WTC11 (cell line): ENCODE measurements at regions not wholly inside any gene's neighbourhood (a gene's known extent, or its start where the extent isn't known, plus 50 kb on each side); places are given as distances from the start of the nearest gene placed in this dataset.

ENCODE experiments used
- ATAC-seq: fragments of 200-7000 bp; cut with Tn5 transposase; 2 replicates; pipeline ENCODE4 v1.10.0; 2021; ENCODE audit warnings: mild to moderate bottlenecking, moderate library complexity
- CTCF ChIA-PET: fragments of 300-600 bp; sonication (Branson Sonifier 250); formaldehyde crosslinking; loops from one replicate; lab custom pipeline; 2021; ENCODE audit warnings: antibody characterized with exemption; lab: Charles Lee
- POLR2A ChIA-PET: fragments of 350-600 bp; sonication (Branson Sonifier 250); formaldehyde crosslinking; loops from one replicate; lab custom pipeline; 2021; ENCODE audit warnings: antibody characterized with exemption; lab: Charles Lee
- DNase-seq: peaks from one replicate; pipeline ENCODE4 v3.0.0; 2021; ENCODE audit warnings: low spot score
- H3K27ac Mint-ChIP-seq: 2 replicates; pipeline ENCODE4 v1.8.0; 2021; ENCODE audit warnings: mixed read lengths
- H3K27me3 Mint-ChIP-seq: 2 replicates; pipeline ENCODE4 v1.8.0; 2021; ENCODE audit warnings: low read depth, mild to moderate bottlenecking, moderate library complexity, mixed read lengths
- H3K36me3 Mint-ChIP-seq: 2 replicates; pipeline ENCODE4 v1.8.0; 2021; ENCODE audit warnings: mixed read lengths
- H3K4me1 Mint-ChIP-seq: 2 replicates; pipeline ENCODE4 v1.8.0; 2022; ENCODE audit warnings: mixed read lengths
- H3K4me3 Mint-ChIP-seq: 2 replicates; pipeline ENCODE4 v1.8.0; 2021; ENCODE audit warnings: mild to moderate bottlenecking, moderate library complexity, mixed read lengths
- H3K9me3 Mint-ChIP-seq: 2 replicates; pipeline ENCODE4 v1.8.0; 2021; ENCODE audit warnings: mixed read lengths
- AFF4 ChIP-seq: sonication (generic); formaldehyde crosslinking; IDR thresholded peaks from 2 replicates; pipeline ENCODE4 v1.8.1; 2023; ENCODE audit warnings: mild to moderate bottlenecking, missing genetic modification reagents, borderline replicate concordance
- CREM ChIP-seq: sonication (generic); formaldehyde crosslinking; IDR thresholded peaks from 2 replicates; pipeline ENCODE4 v1.8.1; 2022; ENCODE audit warnings: mild to moderate bottlenecking, missing genetic modification reagents, moderate library complexity
- ELF4 ChIP-seq: sonication (generic); formaldehyde crosslinking; IDR thresholded peaks from 2 replicates; pipeline ENCODE4 v1.8.1; 2022; ENCODE audit warnings: low read depth, mild to moderate bottlenecking, moderate library complexity, missing genetic modification reagents
- KAT7 ChIP-seq: sonication (generic); formaldehyde crosslinking; IDR thresholded peaks from 2 replicates; pipeline ENCODE4 v1.8.1; 2023; ENCODE audit warnings: missing genetic modification reagents, mild to moderate bottlenecking, borderline replicate concordance
- NFE2L1 ChIP-seq: sonication (generic); formaldehyde crosslinking; IDR thresholded peaks from 2 replicates; pipeline ENCODE4 v1.8.1; 2023; ENCODE audit warnings: missing genetic modification reagents
- NFYB ChIP-seq: sonication (generic); formaldehyde crosslinking; conservative IDR thresholded peaks from 2 replicates; pipeline ENCODE4 v1.8.0; 2022; ENCODE audit warnings: low read depth, missing genetic modification reagents
- OVOL2 ChIP-seq: fragments of 250-450 bp; sonication (Bioruptor Pico); IDR thresholded peaks from 2 replicates; pipeline ENCODE4 v1.9.0; 2021; ENCODE audit warnings: mild to moderate bottlenecking, borderline replicate concordance
- PRRX2 ChIP-seq: fragments of 250-450 bp; sonication (Bioruptor Pico); IDR thresholded peaks from 2 replicates; pipeline ENCODE4 v1.8.0; 2021; ENCODE audit warnings: mild to moderate bottlenecking
- RELA ChIP-seq: sonication (generic); formaldehyde crosslinking; IDR thresholded peaks from 2 replicates; pipeline ENCODE4 v1.8.1; 2022; ENCODE audit warnings: missing genetic modification reagents, mild to moderate bottlenecking, borderline replicate concordance
- RORB ChIP-seq: fragments of 250-450 bp; sonication (Bioruptor Pico); IDR thresholded peaks from 2 replicates; pipeline ENCODE4 v1.9.0; 2021; ENCODE audit warnings: mild to moderate bottlenecking
- STAT6 ChIP-seq: sonication (generic); formaldehyde crosslinking; conservative IDR thresholded peaks from 2 replicates; pipeline ENCODE4 v1.8.1; 2023; ENCODE audit warnings: mild to moderate bottlenecking, low read depth, missing genetic modification reagents, moderate library complexity
- TEAD1 ChIP-seq: sonication (generic); formaldehyde crosslinking; IDR thresholded peaks from 2 replicates; pipeline ENCODE4 v1.8.0; 2022; ENCODE audit warnings: mild to moderate bottlenecking, missing genetic modification reagents
- ZBTB43 ChIP-seq: sonication (generic); formaldehyde crosslinking; IDR thresholded peaks from 2 replicates; pipeline ENCODE4 v1.8.1; 2023; ENCODE audit warnings: mild to moderate bottlenecking, missing genetic modification reagents
- ZNF219 ChIP-seq: sonication (generic); formaldehyde crosslinking; IDR thresholded peaks from 2 replicates; pipeline ENCODE4 v1.8.0; 2023; ENCODE audit warnings: missing genetic modification reagents, mild to moderate bottlenecking, borderline replicate concordance
- ZNF281 ChIP-seq: sonication (generic); formaldehyde crosslinking; IDR thresholded peaks from 2 replicates; pipeline ENCODE4 v1.8.0; 2023; ENCODE audit warnings: mild to moderate bottlenecking, missing genetic modification reagents
- ZNF317 ChIP-seq: sonication (generic); formaldehyde crosslinking; IDR thresholded peaks from 2 replicates; pipeline ENCODE4 v1.8.1; 2023; ENCODE audit warnings: low read depth, mild to moderate bottlenecking, moderate library complexity, missing genetic modification reagents, borderline replicate concordance

- Mint-ChIP-seq H3K9me3 (peaks cover 17% of the 10 kb centered on the region), H3K27me3 (no peaks in the 10 kb centered on the region), H3K36me3 (peaks cover 3% of the 10 kb centered on the region; the same call in 1 of the 2 replicates)
- CTCF ChIA-PET = no interaction called here
- DNase-seq = no peak
- no peak for TF ChIP-seq STAT6
- no peak for TF ChIP-seq ZNF219 (CRISPR knock-in tag)
- no peak for TF ChIP-seq TEAD1 (CRISPR knock-in tag)
- TF ChIP-seq RORB = no peak
- TF ChIP-seq KAT7 (CRISPR knock-in tag) = no peak
- TF ChIP-seq, all 79 proteins: peak for 0
- ATAC-seq = no peak
- Mint-ChIP-seq H3K4me1 (0 out of 2 replicates have a peak, but pooled peaks cover 3% of the 10 kb centered on the region), H3K27ac (no peak overlapping the region), H3K4me3 (no peak overlapping the region)
- POLR2A ChIA-PET = no interaction called here
These were observed 169.5 kb downstream of the PIK3R1 start for GRCh38 chr5:68384936-68385594.

- TF ChIP-seq ZNF219 (CRISPR knock-in tag) (no peak), TEAD1 (CRISPR knock-in tag) (no peak), ZNF281 (CRISPR knock-in tag) (no peak), OVOL2 (no peak), ZBTB43 (CRISPR knock-in tag) (no peak), ZNF317 (CRISPR knock-in tag) (no peak), PRRX2 (CRISPR knock-in tag) (no peak), NFE2L1 (no peak), AFF4 (CRISPR knock-in tag) (no peak), NFYB (no peak), RELA (CRISPR knock-in tag) (no peak), STAT6 (no peak), RORB (no peak), ELF4 (no peak), CREM (no peak)
- no peak overlapping the region for H3K27ac Mint-ChIP-seq
These were observed 170.4 kb downstream of the PIK3R1 start for GRCh38 chr5:68385936-68386335.

More at GRCh38 chr5:68385936-68386335, 170.4 kb downstream of the PIK3R1 start:
- 0 out of 2 replicates have a peak, but pooled peaks cover 3% of the 10 kb centered on the region for H3K4me1 Mint-ChIP-seq
- POLR2A ChIA-PET = no interaction called here
- H3K9me3 Mint-ChIP-seq = peaks cover 17% of the 10 kb centered on the region
- H3K27me3 Mint-ChIP-seq = no peaks in the 10 kb centered on the region
- H3K36me3 Mint-ChIP-seq = peaks cover 3% of the 10 kb centered on the region; the same call in 1 of the 2 replicates
- no peak for DNase-seq
- H3K4me3 Mint-ChIP-seq = no peak overlapping the region
- no peak for ATAC-seq
- CTCF ChIA-PET = no interaction called here
